ENCODE measurements at regions not wholly inside any gene's neighbourhood (a gene's known extent, or its start where the extent isn't known, plus 50 kb on each side); places are given as distances from the start of the nearest gene placed in this dataset.

DNA sequence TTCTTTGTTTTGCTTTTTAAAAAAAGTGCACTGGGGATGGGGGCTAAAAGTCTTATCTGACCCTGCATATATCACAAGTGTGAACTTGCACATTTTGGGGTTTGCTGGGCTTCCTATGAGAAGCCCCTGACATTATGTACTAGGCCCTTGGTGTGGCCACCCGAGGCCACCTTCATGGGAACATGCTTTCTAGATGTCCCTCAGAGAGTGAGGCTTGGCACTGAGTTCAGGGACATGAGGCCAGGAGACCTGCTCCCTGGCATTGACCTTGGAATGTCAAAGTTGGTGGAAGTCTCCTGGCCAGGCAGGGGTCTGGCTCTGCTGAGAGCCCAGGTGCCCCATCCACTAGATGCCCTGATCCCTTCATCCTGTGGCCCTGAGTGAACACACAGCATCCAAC is 536.2 kb downstream of the TCERG1L start:
- Histone ChIP-seq H2AFZ (ENCODE audit: low read length) (no peak overlapping the region), H3K4me1 (ENCODE audit: insufficient read depth, low read length, poor library complexity, severe bottlenecking) (no peaks in the 10 kb centered on the region), H3K9me3 (ENCODE audit: insufficient read depth, low read depth, low read length) (peaks cover 3% of the 10 kb centered on the region; the same call in 1 of the 2 replicates), H3F3A (ENCODE audit: low read depth) (no peaks in the 10 kb centered on the region), H3K4me2 (ENCODE audit: low read depth, low read length, poor library complexity, severe bottlenecking) (no peak overlapping the region), H3K9me2 (replicated peaks; ENCODE audit: low read depth, low read length) (no peaks in the 10 kb centered on the region), H3K36me3 (ENCODE audit: insufficient read depth, low read length) (no peaks in the 10 kb centered on the region), H3K9ac (ENCODE audit: low read depth, low read length, poor library complexity, severe bottlenecking) (no peak overlapping the region), H3K79me2 (ENCODE audit: insufficient read depth, low read length) (no peaks in the 10 kb centered on the region), H3K27me3 (ENCODE audit: insufficient read depth, low read length, poor library complexity, severe bottlenecking) (no peaks in the 10 kb centered on the region), H3K4me3 (ENCODE audit: low read length, poor library complexity, severe bottlenecking) (no peak overlapping the region), H4K20me1 (ENCODE audit: insufficient read depth, low read length, poor library complexity, severe bottlenecking) (no peaks in the 10 kb centered on the region)
- TF ChIP-seq, protein P1, sequence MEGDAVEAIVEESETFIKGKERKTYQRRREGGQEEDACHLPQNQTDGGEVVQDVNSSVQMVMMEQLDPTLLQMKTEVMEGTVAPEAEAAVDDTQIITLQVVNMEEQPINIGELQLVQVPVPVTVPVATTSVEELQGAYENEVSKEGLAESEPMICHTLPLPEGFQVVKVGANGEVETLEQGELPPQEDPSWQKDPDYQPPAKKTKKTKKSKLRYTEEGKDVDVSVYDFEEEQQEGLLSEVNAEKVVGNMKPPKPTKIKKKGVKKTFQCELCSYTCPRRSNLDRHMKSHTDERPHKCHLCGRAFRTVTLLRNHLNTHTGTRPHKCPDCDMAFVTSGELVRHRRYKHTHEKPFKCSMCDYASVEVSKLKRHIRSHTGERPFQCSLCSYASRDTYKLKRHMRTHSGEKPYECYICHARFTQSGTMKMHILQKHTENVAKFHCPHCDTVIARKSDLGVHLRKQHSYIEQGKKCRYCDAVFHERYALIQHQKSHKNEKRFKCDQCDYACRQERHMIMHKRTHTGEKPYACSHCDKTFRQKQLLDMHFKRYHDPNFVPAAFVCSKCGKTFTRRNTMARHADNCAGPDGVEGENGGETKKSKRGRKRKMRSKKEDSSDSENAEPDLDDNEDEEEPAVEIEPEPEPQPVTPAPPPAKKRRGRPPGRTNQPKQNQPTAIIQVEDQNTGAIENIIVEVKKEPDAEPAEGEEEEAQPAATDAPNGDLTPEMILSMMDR (conservative IDR thresholded peaks at IDR 0.05; ENCODE audit: low read length), result no peak
- TF ChIP-seq EZH2phosphoT487 (IDR thresholded peaks at IDR 0.05; ENCODE audit: borderline replicate concordance), result no peak

DNA sequence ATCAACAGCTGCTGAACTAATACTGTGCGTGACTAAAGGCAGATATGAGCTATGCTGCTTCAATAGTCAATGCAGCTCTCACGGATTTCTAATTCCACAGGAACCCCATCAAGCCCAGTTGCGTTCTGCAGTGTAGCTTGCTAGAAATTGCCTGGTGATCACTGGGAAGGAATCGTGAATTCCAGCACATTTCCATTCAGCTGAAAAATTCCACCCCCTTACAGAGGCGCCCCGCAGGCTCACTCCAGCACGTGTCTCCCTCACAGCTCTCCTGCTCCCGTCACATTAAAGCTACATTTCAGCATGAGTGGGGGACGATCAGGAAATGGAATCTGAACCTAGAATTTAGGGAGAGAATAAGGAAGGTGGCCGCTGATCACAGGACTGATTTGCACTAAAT is 534.8 kb downstream of the TCERG1L start:
- no peak overlapping the region for H2AFZ ChIP-seq (ENCODE audit: low read length)
- H4K20me1 ChIP-seq (ENCODE audit: insufficient read depth, low read length, poor library complexity, severe bottlenecking), result no peaks in the 10 kb centered on the region
- H3K4me3 ChIP-seq (ENCODE audit: low read length, poor library complexity, severe bottlenecking), result no peak overlapping the region
- no peak overlapping the region for H3K9ac ChIP-seq (ENCODE audit: low read depth, low read length, poor library complexity, severe bottlenecking)
- no peaks in the 10 kb centered on the region for H3K36me3 ChIP-seq (ENCODE audit: insufficient read depth, low read length)
- H3K9me3 ChIP-seq (ENCODE audit: insufficient read depth, low read depth, low read length), result peaks cover 3% of the 10 kb centered on the region; the same call in 1 of the 2 replicates
- no peak for TF ChIP-seq EZH2phosphoT487 (IDR thresholded peaks at IDR 0.05; ENCODE audit: borderline replicate concordance)
- TF ChIP-seq, protein P1 (conservative IDR thresholded peaks at IDR 0.05; ENCODE audit: low read length), result no peak
- H3K9me2 ChIP-seq (replicated peaks; ENCODE audit: low read depth, low read length), result no peaks in the 10 kb centered on the region
- no peaks in the 10 kb centered on the region for H3K79me2 ChIP-seq (ENCODE audit: insufficient read depth, low read length)
- no peaks in the 10 kb centered on the region for H3K27me3 ChIP-seq (ENCODE audit: insufficient read depth, low read length, poor library complexity, severe bottlenecking)
- H3K4me1 ChIP-seq (ENCODE audit: insufficient read depth, low read length, poor library complexity, severe bottlenecking), result no peaks in the 10 kb centered on the region
- no peaks in the 10 kb centered on the region for H3F3A ChIP-seq (ENCODE audit: low read depth)
- H3K4me2 ChIP-seq (ENCODE audit: low read depth, low read length, poor library complexity, severe bottlenecking), result no peak overlapping the region

DNA sequence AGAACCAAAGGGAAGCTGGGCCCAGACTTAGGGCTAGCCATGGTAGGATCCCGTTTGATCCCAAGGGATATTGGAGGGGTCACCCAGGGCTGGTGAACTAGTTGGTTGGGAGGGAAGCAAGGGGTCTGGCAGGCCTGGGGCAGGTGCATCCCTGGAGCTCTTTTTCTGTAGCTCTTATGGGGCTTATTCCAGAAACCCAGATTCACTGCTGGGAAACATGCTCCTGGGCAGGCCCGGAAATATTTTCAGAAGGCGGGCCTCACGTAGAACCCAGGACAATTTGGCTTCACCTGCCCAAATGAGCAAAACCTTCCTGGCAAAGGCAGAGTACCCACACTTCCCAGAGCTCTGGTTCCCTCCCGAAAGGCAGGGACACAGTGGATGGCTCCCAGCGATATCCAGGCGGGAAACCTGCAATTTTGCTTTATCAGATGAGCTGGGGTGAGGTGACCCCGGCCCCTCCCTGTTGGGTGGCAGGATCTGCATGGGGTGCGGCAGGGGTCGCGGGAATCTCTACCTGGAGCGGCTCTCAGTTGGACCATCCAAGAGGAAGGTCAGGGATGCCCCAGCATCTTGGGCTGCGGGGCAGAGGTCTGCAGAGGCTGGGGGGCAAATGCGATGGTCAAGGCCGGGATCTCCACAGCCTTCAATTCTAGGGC is 533.9 kb downstream of the TCERG1L start:
- Histone ChIP-seq H4K20me1 (ENCODE audit: insufficient read depth, low read length, poor library complexity, severe bottlenecking) (no peaks in the 10 kb centered on the region), H3K9ac (ENCODE audit: low read depth, low read length, poor library complexity, severe bottlenecking) (no peak overlapping the region), H3K4me3 (ENCODE audit: low read length, poor library complexity, severe bottlenecking) (no peak overlapping the region), H3K4me1 (ENCODE audit: insufficient read depth, low read length, poor library complexity, severe bottlenecking) (no peaks in the 10 kb centered on the region), H3F3A (ENCODE audit: low read depth) (no peaks in the 10 kb centered on the region), H2AFZ (ENCODE audit: low read length) (no peak overlapping the region), H3K9me3 (ENCODE audit: insufficient read depth, low read depth, low read length) (no peaks in the 10 kb centered on the region; the same call in 1 of the 2 replicates), H3K36me3 (ENCODE audit: insufficient read depth, low read length) (no peaks in the 10 kb centered on the region), H3K27me3 (ENCODE audit: insufficient read depth, low read length, poor library complexity, severe bottlenecking) (no peaks in the 10 kb centered on the region), H3K4me2 (ENCODE audit: low read depth, low read length, poor library complexity, severe bottlenecking) (no peak overlapping the region), H3K9me2 (replicated peaks; ENCODE audit: low read depth, low read length) (no peaks in the 10 kb centered on the region), H3K79me2 (ENCODE audit: insufficient read depth, low read length) (no peaks in the 10 kb centered on the region)
- TF ChIP-seq, protein P1 (conservative IDR thresholded peaks at IDR 0.05; ENCODE audit: low read length), result no peak
- no peak for TF ChIP-seq EZH2phosphoT487 (IDR thresholded peaks at IDR 0.05; ENCODE audit: borderline replicate concordance)
